NCI-H2196 (cell line): ENCODE measurements at regions not wholly inside any gene's neighbourhood (a gene's known extent, or its start where the extent isn't known, plus 50 kb on each side); places are given as distances from the start of the nearest gene placed in this dataset.

Experiments
- DNase-seq: peaks from one replicate; lab custom pipeline; 2025; ENCODE audit not compliant: unreplicated experiment; lab: John Stamatoyannopoulos, UW

DNA sequence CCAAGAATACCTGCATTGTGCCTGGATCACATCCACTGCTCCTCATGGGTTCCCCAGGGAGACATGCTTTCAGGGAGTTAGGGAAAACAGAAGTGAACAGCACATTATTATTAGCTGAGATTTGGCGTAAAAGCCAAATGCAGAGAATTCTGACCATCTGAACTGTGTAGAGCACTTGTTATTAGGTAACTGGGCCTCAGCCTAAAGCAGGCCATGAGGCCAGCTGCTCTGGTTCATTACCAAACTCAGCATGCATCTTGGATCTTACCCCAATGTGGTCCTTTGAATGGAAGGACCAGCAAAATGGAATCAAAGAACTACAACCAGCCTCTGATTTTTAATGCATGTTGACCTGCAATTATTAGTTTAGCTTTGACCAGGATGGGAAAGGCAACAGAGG is 322.3 kb downstream of the KCNS3 start:
- DNase-seq, result no peak

- DNase-seq, result no peak
Observed at GRCh38 chr2:18198677-18199076, 320.2 kb downstream of the KCNS3 start.

- DNase-seq, result no peak
Observed at GRCh38 chr2:18194161-18194560, 315.7 kb downstream of the KCNS3 start.

- no peak for DNase-seq
Observed at GRCh38 chr2:18186816-18187613, 308.5 kb downstream of the KCNS3 start.

DNA sequence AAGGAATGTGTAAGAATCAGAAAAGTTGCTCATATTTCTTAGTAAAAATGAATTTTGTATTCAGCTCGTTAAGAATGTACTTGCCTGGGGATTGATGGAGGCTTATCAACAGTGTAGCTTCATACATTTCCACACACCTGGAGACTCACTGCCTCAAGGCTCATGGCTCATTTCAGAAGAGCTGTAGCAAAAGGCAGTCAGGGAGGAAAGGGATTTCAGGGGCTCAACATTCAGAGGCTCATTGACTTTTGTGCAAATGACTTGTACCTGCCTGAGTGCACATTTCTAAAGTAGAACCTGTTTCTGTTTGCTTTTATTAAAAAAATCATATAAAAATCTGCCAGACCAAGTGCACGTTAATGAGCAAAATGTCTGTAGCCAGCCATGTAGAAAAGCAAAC is 304.4 kb downstream of the KCNS3 start:
- DNase-seq, result no peak

DNA sequence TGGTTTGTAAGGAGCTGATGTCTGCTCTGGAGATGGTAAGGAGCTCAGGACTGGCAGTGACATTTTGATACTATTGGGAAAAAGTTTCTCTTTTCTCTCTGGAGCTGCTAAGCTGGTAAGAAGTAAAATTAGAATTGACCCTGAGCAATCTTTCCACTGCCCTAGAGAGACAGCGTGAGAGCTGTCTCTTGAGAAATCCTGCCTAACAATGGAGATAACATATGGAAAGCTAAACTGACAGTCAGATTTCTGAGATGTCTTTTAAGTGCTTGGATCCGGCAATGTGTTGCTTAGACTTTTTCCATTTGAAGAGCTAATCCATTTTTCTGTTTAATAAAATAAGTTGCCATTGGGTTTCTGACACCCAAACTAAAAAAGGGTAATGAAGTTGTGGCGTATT is 302.4 kb downstream of the KCNS3 start:
- DNase-seq, result no peak

DNA sequence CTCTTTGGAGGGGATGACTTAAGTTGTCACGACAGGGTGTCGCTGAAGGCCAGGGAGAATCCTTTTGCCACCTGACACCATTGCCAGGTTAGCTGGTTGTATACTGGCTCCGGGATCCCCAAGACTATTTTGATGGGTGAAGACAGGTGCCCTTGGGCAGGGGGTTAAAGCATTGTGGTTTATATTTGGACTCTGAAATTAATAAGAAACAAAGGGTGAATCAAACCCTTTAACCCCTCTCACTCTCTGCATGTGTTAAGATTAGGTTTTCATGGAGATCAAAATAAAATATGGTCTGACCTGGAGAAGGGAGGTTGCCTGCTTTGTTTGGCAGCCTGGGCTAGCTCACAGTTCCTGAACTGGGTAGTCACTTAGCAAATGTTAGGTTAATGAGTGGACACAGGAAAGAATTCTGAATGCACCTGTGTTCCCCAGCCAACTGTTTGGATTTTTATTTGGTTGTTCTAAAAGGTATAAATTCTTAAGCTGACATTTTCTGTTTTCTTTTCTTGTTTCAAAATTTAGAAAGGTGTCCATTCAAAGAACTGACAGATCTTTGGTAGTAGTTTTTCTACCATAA is 301.7 kb downstream of the KCNS3 start:
- DNase-seq, result no peak

- DNase-seq, result peak; percentile 56
Observed at GRCh38 chr2:18178736-18179349, 300.4 kb downstream of the KCNS3 start.

DNA sequence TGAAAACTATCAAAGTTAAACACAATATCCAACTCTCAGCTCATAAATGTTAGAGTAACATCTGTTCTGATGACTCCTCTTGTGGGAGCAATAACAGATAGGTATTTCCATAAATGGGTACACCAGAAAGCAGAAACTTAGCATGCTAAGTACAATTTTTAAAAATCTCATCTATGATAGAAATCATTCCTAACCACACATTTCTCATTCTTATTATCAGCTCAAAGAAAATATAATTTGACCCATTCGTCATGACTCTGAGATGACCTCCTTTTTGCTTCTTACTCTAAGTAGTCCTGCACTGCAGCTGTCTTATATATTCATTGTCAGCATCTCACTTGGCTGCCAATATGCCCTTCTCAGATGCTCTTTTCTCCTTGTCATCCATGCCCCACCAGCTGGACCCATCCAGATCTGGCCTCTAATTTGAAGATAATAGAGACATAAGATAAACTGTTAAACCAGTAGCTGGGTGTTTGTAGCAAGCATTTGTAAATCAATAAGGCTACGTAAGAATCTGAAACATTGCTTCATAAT is 298.3 kb downstream of the KCNS3 start:
- DNase-seq, result no peak

- no peak for DNase-seq
Observed at GRCh38 chr2:18172607-18173006, 294.1 kb downstream of the KCNS3 start.

DNA sequence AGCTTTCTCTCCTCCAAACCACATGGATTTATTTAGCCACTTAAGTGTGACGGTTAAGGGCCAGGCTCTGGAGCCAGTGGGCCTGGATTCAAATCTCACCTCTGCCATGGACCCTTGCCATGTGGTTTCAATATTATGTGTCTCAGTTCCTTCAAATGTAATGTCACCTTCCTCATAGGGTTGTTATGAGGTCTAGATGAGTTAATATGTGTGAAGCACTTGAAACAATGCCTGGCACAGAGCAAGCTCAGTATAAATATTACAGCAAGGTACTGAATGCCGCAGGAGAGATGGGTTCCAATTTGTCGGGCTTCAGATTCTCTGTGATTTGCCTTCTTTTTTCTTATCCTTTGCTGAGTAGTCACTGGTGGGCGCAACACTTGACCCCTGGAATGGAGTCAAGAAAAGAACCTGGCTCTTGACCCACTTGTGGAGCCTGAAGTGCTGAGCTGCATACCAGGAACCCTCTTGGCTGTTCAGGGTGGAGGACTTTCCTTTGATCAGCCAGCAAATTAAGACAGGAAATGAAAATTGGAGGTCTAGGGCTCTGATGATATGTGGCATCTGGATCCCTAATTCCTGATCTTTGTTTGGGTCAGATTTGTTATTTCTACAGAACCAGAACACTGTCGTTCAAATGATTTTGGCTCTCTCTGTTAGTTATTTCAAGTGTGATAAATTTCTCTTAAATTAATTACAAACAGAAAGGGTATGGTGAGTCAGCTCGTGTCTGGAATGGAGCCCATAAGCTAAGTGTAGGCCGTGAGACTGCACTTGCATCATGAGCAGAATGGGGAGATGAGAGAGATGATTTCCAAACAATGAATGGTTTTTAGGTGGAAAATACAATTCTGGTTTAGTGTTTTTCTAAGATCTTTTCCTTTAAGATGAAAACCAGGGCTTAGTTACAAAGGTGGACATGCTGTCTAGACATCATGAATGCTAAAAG is 293.0 kb downstream of the KCNS3 start:
- no peak for DNase-seq

DNA sequence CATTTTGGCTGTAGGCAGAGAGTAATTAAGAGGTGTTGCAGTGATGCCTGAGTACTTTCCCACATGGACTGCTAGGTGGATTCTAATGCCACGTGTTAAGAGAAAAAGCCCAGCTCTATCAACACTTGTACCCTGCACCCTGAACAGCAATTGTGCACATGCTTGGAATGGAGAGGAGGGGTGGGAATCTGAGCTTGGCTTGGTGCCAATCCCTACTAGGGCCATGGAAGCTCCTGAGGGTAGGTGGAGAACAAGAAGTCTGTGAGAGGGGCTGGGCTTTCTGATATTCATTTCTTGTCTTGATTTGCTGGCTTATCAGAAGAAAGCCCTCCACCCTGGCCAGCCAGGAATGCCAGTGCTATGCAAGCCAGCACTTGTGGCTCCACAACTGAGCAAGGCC is 292.2 kb downstream of the KCNS3 start:
- DNase-seq, result no peak

GRCh38 chr2:18169893-18170175 is 291.4 kb downstream of the KCNS3 start:
- no peak for DNase-seq

- DNase-seq, result no peak
Observed at GRCh38 chr2:18169121-18169892, 290.8 kb downstream of the KCNS3 start.

- no peak for DNase-seq
Observed at GRCh38 chr2:18167871-18168270, 289.4 kb downstream of the KCNS3 start.

GRCh38 chr2:18161681-18162080 is 283.2 kb downstream of the KCNS3 start:
- DNase-seq, result no peak

GRCh38 chr2:18159896-18160295 is 281.4 kb downstream of the KCNS3 start:
- no peak for DNase-seq

DNA sequence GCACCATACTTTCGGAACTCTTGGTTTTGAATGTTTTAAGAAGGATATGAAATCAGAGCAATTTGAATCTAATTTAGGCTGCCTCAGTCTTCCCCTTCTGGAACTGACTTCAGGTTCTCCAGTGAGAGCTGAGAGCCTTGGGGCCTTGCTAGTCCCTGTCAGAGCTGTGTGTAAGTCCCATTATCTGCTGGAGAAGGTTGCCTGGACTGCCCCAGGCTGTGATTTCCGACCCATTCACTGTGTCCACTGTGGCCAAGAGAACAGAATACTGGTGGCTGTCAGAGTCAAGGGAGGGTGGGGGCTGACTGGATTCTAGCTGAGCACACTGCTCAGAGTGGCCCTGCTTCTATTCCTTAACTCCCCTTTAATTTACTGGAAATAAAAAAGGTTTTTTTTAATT is 278.0 kb downstream of the KCNS3 start:
- DNase-seq, result no peak

DNA sequence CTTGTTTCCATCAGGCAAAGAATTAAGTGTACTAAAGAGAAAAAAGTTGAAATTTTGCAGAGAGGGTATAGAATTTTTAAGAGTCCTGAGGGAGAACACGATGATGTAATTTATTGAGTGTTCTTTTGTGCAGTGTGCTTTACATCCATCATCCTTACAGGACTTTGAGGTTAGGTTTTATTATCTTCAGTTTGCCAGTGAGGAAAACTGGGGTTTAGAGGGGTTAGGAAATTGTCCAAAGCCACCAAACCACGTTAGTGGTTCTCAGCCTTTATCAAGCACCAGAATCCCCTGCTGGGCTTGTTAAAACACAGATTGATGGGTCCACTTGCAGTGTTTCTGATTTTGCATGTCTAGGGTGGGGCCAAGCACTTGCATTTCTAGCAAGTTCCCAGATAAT is 277.5 kb downstream of the KCNS3 start:
- no peak for DNase-seq

DNA sequence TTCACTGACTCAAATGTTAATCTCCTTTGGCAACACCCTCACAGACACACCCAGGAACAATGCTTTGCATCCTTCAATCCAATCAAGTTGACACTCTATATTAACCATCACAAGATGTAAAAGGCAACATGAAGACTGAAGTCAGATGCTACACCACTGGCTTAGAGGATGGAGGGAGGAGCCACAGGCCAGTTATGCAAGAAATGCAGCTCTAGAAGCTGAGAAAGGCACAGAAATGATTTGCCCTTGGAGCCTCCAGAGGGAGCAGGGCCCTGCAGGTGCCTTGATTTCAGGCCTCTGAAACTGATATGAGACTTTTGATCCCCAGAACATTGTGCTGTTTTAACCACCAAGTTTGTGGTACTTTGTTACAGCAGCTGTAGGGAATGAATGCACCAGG is 276.3 kb downstream of the KCNS3 start:
- no peak for DNase-seq

DNA sequence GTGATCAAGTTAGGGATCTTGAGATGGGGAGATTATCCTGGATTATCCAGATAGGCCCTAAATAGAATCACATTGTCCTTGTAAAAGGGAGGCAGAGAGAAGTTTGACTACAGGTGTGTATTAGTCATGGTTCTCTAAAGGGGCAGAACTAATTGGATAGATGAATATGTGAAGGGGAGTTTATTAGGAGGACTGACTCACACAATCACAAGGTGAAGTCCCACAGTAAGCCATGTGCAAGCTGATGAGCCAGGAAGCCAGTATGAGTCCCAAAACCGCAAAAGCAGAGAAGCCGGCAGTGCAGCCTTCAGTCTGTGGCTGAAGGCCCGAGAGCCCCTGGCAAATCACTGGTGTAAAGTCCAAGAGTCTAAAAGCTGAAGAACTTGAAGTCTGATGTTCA is 275.8 kb downstream of the KCNS3 start:
- DNase-seq, result no peak
